NCI-H2107 treated with DMSO at 0.1 percent for 48 hours (cell line): ENCODE measurements at regions not wholly inside any gene's neighbourhood (a gene's known extent, or its start where the extent isn't known, plus 50 kb on each side); places are given as distances from the start of the nearest gene placed in this dataset.
"Not testable (repeated sequence)": the region's sequence is repeated elsewhere in the genome, so short reads cannot be mapped to it uniquely, and the experiment has no call there.

Experiments used
- DNase-seq: peaks from one replicate; lab custom pipeline; 2025; ENCODE audit not compliant: unreplicated experiment; lab: John Stamatoyannopoulos, UW

DNA sequence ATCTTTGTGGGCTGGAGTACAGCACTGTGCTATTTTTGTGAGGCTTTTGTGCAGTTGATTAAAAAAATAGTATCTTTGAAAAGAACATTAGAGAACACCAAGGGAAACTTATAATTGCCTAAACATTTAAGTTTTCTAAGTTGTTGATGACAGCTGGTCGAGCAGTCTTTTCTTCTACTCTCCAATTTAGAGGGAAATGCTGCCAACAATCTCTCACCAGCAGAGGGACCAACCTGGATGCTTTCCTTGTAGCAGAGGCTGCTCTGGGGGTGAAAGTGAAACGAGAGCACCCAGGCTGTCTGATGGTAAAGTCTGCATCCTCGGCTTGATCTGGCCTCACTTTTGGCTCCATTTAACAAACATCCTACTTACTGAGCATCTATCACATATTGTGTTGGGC lies 1286.5 kb upstream of the TENM4 start:
- no peak for DNase-seq

GRCh38 chr11:80726236-80726635 lies 1285.4 kb upstream of the TENM4 start:
- no peak for DNase-seq

DNA sequence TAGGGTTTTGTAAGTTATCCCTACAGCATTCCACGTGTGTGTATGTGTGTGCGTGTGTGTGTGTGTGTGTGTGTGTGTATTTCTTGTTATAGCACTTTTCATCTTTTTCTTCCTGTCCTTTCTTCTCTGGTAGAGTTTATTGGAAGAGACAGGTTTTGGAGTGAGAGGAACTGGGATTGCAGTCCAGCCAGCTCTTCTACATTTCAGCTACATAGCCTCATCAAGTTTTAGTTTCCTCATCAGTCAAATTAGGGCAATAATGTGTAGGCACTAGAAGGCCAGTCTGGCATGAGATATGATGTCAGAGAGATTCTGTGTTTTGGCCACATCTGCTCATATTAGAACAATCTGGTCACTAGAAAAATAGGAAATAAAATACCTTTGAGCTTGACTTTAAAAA lies 1283.5 kb upstream of the TENM4 start:
- no peak for DNase-seq

DNA sequence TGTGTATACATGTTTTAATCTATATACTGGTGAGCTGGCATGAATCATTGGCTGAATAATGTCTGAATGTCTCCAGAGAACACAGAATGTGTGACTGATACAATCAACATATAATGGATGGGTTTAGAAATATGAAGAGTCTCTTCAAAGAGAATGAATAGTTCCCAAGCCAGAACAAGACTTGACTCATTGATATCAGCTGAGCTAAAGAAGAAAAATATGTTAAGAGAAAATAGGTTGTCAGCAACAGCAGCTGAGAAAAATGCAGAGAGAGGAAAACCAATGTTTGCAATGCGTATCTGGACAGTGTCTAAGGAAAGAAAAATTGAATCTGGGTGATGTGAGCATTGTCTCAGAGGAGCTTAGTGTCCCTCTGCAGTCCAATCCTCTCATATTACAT lies 1281.8 kb upstream of the TENM4 start:
- DNase-seq = no peak

- DNase-seq = no peak
These were observed 1279.5 kb upstream of the TENM4 start for GRCh38 chr11:80720295-80720694.

GRCh38 chr11:80719292-80719646 lies 1278.4 kb upstream of the TENM4 start:
- no peak for DNase-seq

GRCh38 chr11:80718611-80719291 lies 1277.9 kb upstream of the TENM4 start:
- DNase-seq = no peak

GRCh38 chr11:80702264-80702663 lies 1261.4 kb upstream of the TENM4 start:
- no peak for DNase-seq

GRCh38 chr11:80700386-80700785 lies 1259.6 kb upstream of the TENM4 start:
- no peak for DNase-seq

GRCh38 chr11:80699406-80700177 lies 1258.8 kb upstream of the TENM4 start:
- not testable (repeated sequence) for DNase-seq

DNA sequence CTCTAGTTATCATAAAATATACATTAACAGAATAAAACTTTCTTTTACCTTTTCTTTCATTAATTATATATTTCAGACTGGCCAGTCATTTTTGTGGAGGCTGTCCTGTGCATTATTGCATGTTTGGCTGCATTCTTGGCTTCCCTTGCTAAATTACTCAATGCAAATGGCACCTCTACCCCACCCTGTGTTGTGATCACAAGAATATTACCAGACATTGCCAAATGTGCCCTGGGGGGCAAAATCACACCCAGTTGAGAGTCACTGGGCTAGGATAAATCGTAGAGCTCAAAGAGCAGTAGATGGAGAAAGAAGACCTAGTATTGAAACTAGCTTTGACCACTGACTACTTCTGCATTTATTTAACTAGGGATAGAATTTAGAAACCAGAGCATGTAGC lies 1257.8 kb upstream of the TENM4 start:
- no peak for DNase-seq

- DNase-seq = no peak
These were observed 1253.6 kb upstream of the TENM4 start for GRCh38 chr11:80694385-80694784.

GRCh38 chr11:80687941-80688340 lies 1247.1 kb upstream of the TENM4 start:
- no peak for DNase-seq

- DNase-seq = no peak
These were observed 1246.1 kb upstream of the TENM4 start for GRCh38 chr11:80686889-80687288.

GRCh38 chr11:80673566-80673965 lies 1232.7 kb upstream of the TENM4 start:
- no peak for DNase-seq

GRCh38 chr11:80669620-80670019 lies 1228.8 kb upstream of the TENM4 start:
- no peak for DNase-seq

- DNase-seq = no peak
These were observed 1227.2 kb upstream of the TENM4 start for GRCh38 chr11:80668039-80668438.

DNA sequence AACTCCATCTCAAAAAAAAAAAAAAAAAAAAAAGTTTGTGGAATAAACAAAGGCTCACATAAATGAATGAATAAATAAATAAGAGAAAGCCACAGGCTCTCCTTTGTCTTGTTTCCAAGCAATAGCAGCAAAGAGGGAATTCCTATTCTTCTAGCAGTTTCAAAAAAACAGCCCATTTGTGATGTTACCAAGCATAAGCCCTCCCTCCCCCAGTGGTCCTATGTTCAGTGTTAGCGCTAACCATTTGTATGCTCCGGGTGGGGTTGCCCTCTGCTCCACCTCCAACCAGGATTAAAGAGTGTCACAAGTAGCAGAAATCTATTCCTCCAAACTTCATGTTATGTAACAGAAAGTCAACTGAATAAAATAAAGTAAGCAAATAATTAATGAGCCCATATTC lies 1215.0 kb upstream of the TENM4 start:
- DNase-seq = no peak

DNA sequence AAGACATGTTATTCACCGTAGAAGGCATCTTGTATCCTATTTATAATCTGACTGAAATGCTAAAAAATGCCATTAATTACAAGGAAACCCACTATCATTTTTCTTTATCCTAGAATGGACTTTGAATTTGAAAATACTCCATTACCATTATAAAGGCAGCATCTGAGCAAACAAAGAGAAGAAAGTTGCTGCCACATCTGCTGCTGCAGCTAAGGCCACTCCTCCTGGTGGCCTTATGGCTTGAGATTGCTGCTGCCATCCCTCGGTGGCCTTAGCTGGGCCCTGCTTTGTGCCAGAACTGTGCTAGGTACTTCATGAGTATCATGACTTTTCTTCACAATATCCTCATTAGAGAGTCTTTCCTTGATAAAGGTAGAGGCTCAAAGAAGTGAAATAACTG lies 1210.1 kb upstream of the TENM4 start:
- DNase-seq = no peak

DNA sequence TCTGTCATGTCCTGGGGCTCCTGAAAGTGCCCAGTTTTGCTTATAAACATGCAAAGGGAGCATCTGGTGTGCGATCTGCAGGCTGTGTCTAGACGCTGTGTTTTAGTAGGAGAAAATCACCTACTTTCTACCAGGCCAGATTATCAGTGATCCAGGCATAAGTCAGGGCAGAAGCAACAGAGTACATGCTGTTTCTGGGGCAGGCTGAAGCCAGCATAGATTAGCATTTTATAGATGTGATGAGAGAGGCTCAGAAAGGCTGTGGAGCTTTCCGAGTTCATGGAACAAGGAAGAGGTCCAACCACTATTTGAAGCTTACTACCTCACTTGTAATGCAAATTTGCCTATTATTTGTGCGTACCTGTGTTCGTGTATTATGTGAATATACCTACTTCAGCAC lies 1208.4 kb upstream of the TENM4 start:
- no peak for DNase-seq

- DNase-seq = no peak
These were observed 1197.5 kb upstream of the TENM4 start for GRCh38 chr11:80638296-80638695.

- DNase-seq = no peak
These were observed 1196.7 kb upstream of the TENM4 start for GRCh38 chr11:80637571-80637970.

DNA sequence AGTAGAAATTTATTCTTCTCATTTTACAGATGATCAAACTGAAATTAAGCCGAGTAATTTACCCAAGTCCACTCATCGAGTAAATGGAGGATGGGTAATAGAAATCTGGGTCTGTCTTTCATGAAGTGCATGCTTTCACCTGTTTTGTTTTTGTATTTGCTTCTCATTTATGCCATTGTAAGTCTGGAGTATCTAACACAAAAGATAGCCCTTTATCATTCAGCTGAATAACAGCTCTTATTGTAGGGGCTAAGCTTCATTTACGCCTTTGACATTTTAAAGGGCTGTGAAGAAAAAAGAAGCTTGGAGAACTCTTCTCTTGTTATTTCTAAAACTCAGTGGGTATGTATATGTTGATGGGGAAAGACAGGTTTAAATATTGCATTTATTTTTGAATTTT lies 1196.2 kb upstream of the TENM4 start:
- DNase-seq = no peak
